GM12892 (cell line): ENCODE measurements at regions not wholly inside any gene's neighbourhood (a gene's known extent, or its start where the extent isn't known, plus 50 kb on each side); places are given as distances from the start of the nearest gene placed in this dataset.

Experiments used
- DNase-seq: peaks from one replicate; pipeline ENCODE4 v3.0.0; 2011; ENCODE audit not compliant: insufficient read length
- FAIRE-seq: peaks from 2 replicates; lab custom pipeline; 2011; peaks lifted over from hg19 to GRCh38; lab: Jason Lieb, UNC
- POLR2A ChIP-seq: IDR thresholded peaks from 2 replicates; pipeline ENCODE4 v1.6.1; 2011; ENCODE audit warnings: low read depth, low read length, control low read depth
- POLR2AphosphoS5 ChIP-seq: IDR thresholded peaks from 2 replicates; pipeline ENCODE4 v1.6.1; 2011; ENCODE audit warnings: low read depth, low read length, control low read depth
- TAF1 ChIP-seq: IDR thresholded peaks from 2 replicates; pipeline ENCODE4 v1.6.1; 2011; ENCODE audit warnings: low read depth, mild to moderate bottlenecking, control low read depth, low read length, borderline replicate concordance

GRCh38 chr2:156017341-156017885, 315.1 kb downstream of the NR4A2 start:
- no peak for TF ChIP-seq POLR2AphosphoS5
- TF ChIP-seq TAF1, result no peak
- TF ChIP-seq POLR2A, result no peak
- DNase-seq, result no peak
- no peak for FAIRE-seq

DNA sequence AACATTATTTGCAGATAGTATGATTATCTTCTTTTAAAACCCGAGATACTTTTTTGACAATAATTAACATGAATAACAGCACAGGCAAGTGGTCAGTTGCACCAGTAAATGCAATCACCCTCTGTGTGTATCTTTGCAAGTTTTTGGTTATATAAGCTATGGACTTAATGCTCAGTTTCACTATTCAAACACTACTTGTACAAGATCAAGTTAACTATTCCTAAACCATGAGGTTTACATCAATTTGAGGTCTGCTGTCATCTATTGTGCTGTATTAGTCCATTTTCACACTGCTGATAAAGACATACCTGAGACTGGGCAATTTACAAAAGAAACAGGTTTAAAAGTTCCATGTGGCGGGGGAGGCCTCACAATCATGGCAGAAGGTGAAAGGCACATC, 323.2 kb downstream of the NR4A2 start:
- FAIRE-seq (no peak), DNase-seq (no peak)
- TF ChIP-seq TAF1, result no peak
- TF ChIP-seq POLR2A, result no peak
- TF ChIP-seq POLR2AphosphoS5, result no peak

GRCh38 chr2:156006721-156007618, 325.6 kb downstream of the NR4A2 start:
- no peak for DNase-seq
- TF ChIP-seq TAF1 (no peak), POLR2AphosphoS5 (no peak), POLR2A (no peak)
- FAIRE-seq, result no peak

DNA sequence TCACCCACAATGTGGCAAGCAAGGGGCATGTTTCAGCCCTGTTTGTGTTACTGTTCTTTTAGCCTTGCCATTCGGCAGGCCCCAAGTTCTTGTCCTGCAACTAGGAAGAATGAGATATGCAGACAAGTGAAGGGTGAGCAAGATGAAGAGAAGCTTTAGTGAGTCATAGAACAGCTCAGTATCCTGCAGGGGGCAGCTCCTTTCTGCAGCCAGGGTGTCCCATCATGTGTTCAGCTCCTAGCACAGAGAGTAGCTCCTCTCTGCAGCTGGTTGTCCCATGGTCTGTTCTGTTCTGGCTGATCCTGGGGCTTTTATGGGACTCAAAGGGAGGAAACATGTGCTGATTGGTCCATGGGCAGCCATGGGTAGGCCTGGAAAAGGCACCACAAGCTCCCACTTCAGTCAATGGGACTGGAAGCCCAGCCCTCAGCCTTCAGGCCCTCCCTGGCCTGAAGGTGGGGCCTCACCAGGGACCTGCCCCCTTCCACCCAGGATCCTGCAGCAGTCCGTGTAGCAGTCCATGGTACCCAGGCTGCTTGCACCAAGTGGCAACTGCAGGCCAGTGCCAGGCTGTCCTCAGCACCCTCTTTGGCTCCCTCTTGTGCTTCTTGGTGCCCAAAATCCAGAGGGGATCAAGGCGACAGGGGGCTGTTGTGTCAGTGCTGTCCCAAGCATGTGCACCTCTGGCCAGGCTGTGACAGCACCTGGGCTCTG, 326.4 kb downstream of the NR4A2 start:
- FAIRE-seq, result no peak
- DNase-seq, result no peak
- no peak for TF ChIP-seq POLR2AphosphoS5
- TF ChIP-seq TAF1, result no peak
- TF ChIP-seq POLR2A, result no peak

- DNase-seq, result no peak
- TF ChIP-seq POLR2AphosphoS5 (no peak), TAF1 (no peak), POLR2A (no peak)
- no peak for FAIRE-seq
These were observed 327.0 kb downstream of the NR4A2 start for GRCh38 chr2:156005531-156005930.

DNA sequence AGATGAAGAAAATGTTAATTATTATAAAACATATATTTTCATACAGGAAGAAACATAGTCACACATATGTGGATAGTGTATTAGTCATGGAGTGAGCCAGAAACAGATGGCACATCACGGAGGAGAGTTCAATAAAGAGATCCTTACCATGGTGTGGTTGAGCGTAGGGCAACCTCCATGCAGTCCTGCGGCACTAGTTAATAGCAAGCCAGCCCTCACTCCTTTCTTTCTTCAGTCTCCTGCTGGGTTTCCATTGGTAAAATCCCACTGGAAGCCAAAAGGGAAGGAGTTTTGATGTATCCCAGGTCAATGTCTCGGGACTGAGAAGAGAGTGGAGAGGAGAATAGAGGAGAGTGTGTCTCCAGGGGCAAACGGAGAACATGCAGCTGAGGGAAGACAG, 328.1 kb downstream of the NR4A2 start:
- FAIRE-seq (no peak), DNase-seq (no peak)
- TF ChIP-seq POLR2A, result no peak

- no peak for DNase-seq
- FAIRE-seq, result no peak
- TF ChIP-seq POLR2A (no peak), POLR2AphosphoS5 (no peak), TAF1 (no peak)
These were observed 328.7 kb downstream of the NR4A2 start for GRCh38 chr2:156003780-156004179.

DNA sequence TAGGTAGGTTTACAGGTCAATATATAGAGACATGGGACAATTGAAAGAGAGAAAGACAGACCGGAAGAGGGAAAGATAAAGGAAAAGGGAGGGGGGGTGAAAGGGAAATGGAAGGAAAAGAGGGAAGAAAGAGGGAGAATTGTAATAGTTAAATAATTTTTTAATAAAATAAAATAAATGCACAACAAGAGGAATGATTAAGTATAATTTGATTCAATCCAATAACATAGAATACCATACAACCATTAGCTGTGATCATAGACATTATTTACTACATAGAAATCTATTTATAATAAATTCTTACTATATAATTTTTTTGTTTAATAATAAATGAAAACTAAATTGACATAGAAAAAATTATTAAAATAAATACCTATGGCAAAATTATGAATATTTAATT, 330.7 kb downstream of the NR4A2 start:
- FAIRE-seq, result no peak
- TF ChIP-seq POLR2AphosphoS5 (no peak), POLR2A (no peak), TAF1 (no peak)
- DNase-seq, result no peak

GRCh38 chr2:155997538-155997937, 335.0 kb downstream of the NR4A2 start:
- DNase-seq (no peak), FAIRE-seq (no peak)
- TF ChIP-seq POLR2AphosphoS5 (no peak), TAF1 (no peak)

DNA sequence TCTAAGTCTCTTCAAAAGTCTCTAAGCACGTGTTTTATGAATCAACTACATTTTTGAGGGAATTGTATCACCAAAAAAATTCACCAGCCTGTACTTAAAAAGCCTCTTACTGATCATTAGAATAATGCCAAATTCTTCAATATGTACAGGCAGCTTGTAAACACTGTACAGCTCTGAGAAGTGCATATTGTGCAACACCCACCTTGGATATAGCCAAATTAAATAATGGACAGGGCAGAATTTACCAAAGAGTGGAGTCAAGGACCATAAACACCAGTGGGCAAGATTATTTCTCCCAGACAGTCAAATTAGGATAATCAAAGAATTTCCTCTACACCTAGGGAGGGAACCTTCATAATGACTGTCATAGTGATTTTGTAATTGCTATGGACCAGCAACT, 338.2 kb downstream of the NR4A2 start:
- TF ChIP-seq POLR2AphosphoS5 (no peak), POLR2A (no peak), TAF1 (no peak)
- FAIRE-seq (no peak), DNase-seq (no peak)

DNA sequence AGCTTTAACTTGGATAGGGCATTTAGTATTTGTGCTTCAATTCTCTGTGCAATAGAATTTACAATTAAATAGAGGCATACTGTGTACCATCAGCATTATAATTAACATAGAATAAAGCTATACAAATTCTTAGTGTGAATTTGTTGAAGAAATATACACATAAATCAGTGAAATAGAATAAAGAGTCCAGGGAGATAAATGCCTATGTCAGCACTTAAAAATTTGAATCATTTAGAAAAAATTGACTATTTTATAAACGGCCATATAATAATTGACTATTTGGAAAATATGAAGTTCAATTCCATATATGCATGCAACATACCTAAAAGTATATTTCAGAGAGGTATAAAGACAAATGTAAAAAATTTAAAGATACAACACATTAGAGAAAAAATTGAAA, 348.7 kb downstream of the NR4A2 start:
- DNase-seq (no peak), FAIRE-seq (no peak)
- TF ChIP-seq TAF1 (no peak), POLR2AphosphoS5 (no peak), POLR2A (no peak)

DNA sequence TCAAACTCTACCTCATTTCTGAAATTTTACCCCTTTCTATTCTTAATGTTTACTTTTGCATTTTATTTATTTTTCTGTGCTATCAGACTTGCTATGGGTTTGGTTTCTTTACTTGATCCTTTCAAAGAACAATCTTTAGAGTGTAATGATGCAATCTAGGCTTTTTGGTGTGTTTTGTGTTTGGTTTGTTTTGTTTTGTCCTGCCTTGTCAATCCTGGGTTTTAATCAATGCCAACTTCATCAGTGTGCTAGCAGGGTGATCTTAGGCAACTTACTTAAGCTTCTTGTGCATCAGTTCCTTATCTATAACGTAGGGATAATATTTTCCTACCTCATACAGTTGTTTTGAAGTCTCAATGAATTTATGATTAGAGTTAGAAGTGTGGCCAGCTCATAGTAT, 350.4 kb downstream of the NR4A2 start:
- DNase-seq (no peak), FAIRE-seq (no peak)
- TF ChIP-seq POLR2A, result no peak
